ENCODE measurements at regions not wholly inside any gene's neighbourhood (a gene's known extent, or its start where the extent isn't known, plus 50 kb on each side); places are given as distances from the start of the nearest gene placed in this dataset.

- TF ChIP-seq CHD7 (IDR thresholded peaks at IDR 0.05; ENCODE audit: insufficient replicate concordance, low read length) (no peak), KDM4A (IDR thresholded peaks at IDR 0.05; ENCODE audit: low read depth, low read length, severe bottlenecking) (no peak), CEBPB (IDR thresholded peaks at IDR 0.05; ENCODE audit: low read depth, low read length) (no peak), MAX (IDR thresholded peaks at IDR 0.05) (no peak), KDM1A (IDR thresholded peaks at IDR 0.05; ENCODE audit: borderline replicate concordance, low read length) (no peak), JUND (IDR thresholded peaks at IDR 0.05; ENCODE audit: low read length) (no peak), TAF7 (optimal IDR thresholded peaks at IDR 0.05; ENCODE audit: borderline replicate concordance, low read depth, low read length) (no peak), FOSL1 (IDR thresholded peaks at IDR 0.05; ENCODE audit: insufficient read depth, low read depth, low read length) (no peak), NANOG (IDR thresholded peaks at IDR 0.05; ENCODE audit: insufficient read depth, low read depth, low read length, poor library complexity, severe bottlenecking) (no peak)
Measured at GRCh38 chr2:155690785-155691184, 641.7 kb downstream of the NR4A2 start (continued).

Data from H1 (cell line).